SK-N-SH treated with all-trans-retinoic acid at 6 μM for 48 hours (cell line): ENCODE measurements at regions not wholly inside any gene's neighbourhood (a gene's known extent, or its start where the extent isn't known, plus 50 kb on each side); places are given as distances from the start of the nearest gene placed in this dataset.

Experiments
- ATAC-seq: fragments of 200-7000 bp; cut with Tn5 transposase; 3 replicates; pipeline ENCODE4 v1.9.1; 2020; ENCODE audit warnings: mild to moderate bottlenecking, moderate library complexity
- ARNTL ChIP-seq: fragments of 450-650 bp; formaldehyde crosslinking; IDR thresholded peaks from 2 replicates; pipeline ENCODE4 v1.5.0; 2020; ENCODE audit warnings: low read depth, mild to moderate bottlenecking, moderate library complexity, borderline replicate concordance
- CSDC2 ChIP-seq: fragments of 250-450 bp; sonication (Bioruptor Pico); IDR thresholded peaks from 2 replicates; pipeline ENCODE4 v1.5.0; 2020; ENCODE audit warnings: mild to moderate bottlenecking, moderate library complexity
- GLIS3 ChIP-seq: fragments of 250-450 bp; sonication (Bioruptor Pico); IDR thresholded peaks from 2 replicates; pipeline ENCODE4 v1.5.0; 2020; ENCODE audit warnings: mild to moderate bottlenecking, moderate library complexity
- ISL1 ChIP-seq: fragments of 250-450 bp; sonication (Bioruptor Pico); IDR thresholded peaks from 2 replicates; pipeline ENCODE4 v2.1.2; 2022; ENCODE audit warnings: mild to moderate bottlenecking, moderate library complexity
- OSR1 ChIP-seq: fragments of 250-450 bp; sonication (Bioruptor Pico); IDR thresholded peaks from 2 replicates; pipeline ENCODE4 v1.8.0; 2022; ENCODE audit warnings: moderate library complexity, mild to moderate bottlenecking, inconsistent platforms
- PPARA ChIP-seq: fragments of 250-450 bp; sonication (Bioruptor Pico); IDR thresholded peaks from 2 replicates; pipeline ENCODE4 v1.5.0; 2020; ENCODE audit warnings: mild to moderate bottlenecking, borderline replicate concordance
- RARB ChIP-seq: fragments of 250-450 bp; sonication (Bioruptor Pico); IDR thresholded peaks from 2 replicates; pipeline ENCODE4 v1.8.0; 2021; ENCODE audit warnings: mild to moderate bottlenecking, moderate library complexity
- SNAI2 ChIP-seq: fragments of 250-450 bp; sonication (Bioruptor Pico); IDR thresholded peaks from 2 replicates; pipeline ENCODE4 v1.5.0; 2020; ENCODE audit warnings: mild to moderate bottlenecking, moderate library complexity
- TCF4 ChIP-seq: fragments of 250-450 bp; sonication (Bioruptor Pico); IDR thresholded peaks from 2 replicates; pipeline ENCODE4 v1.8.0; 2021; ENCODE audit warnings: mild to moderate bottlenecking, moderate library complexity, borderline replicate concordance
- ZC3H10 ChIP-seq: fragments of 250-450 bp; sonication (Bioruptor Pico); IDR thresholded peaks from 2 replicates; pipeline ENCODE4 v1.5.1; 2021; ENCODE audit warnings: mild to moderate bottlenecking, moderate library complexity
- ZNF565 ChIP-seq: fragments of 450-650 bp; formaldehyde crosslinking; conservative IDR thresholded peaks from 2 replicates; pipeline ENCODE4 v1.5.0; 2020; ENCODE audit warnings: low read depth, mild to moderate bottlenecking, moderate library complexity
- ZNF70 ChIP-seq: fragments of 450-650 bp; formaldehyde crosslinking; IDR thresholded peaks from 2 replicates; pipeline ENCODE4 v1.5.0; 2020; ENCODE audit warnings: mild to moderate bottlenecking, moderate library complexity
- ZNF8 ChIP-seq: fragments of 450-650 bp; formaldehyde crosslinking; IDR thresholded peaks from 2 replicates; pipeline ENCODE4 v1.5.0; 2020; ENCODE audit warnings: mild to moderate bottlenecking, moderate library complexity
- TF ChIP-seq, protein P1 (sequence below): fragments of 250-450 bp; sonication (Bioruptor Pico); IDR thresholded peaks from 2 replicates; pipeline ENCODE4 v1.5.1; 2021; ENCODE audit warnings: mild to moderate bottlenecking, moderate library complexity
- TF ChIP-seq, protein P2 (sequence below): fragments of 250-450 bp; sonication (Bioruptor Pico); IDR thresholded peaks from 2 replicates; pipeline ENCODE4 v1.8.0; 2021; ENCODE audit warnings: low read depth, mild to moderate bottlenecking, moderate library complexity, borderline replicate concordance
- TF ChIP-seq, protein P3 (sequence below): fragments of 250-450 bp; sonication (Bioruptor Pico); IDR thresholded peaks from 2 replicates; pipeline ENCODE4 v1.5.0; 2020; ENCODE audit warnings: mild to moderate bottlenecking, moderate library complexity
- TF ChIP-seq, protein P4 (sequence below): fragments of 250-450 bp; sonication (Bioruptor Pico); IDR thresholded peaks from 2 replicates; pipeline ENCODE4 v1.5.1; 2020; ENCODE audit warnings: low read depth, mild to moderate bottlenecking, moderate library complexity
- TF ChIP-seq, protein P5 (sequence below): fragments of 250-450 bp; sonication (Bioruptor Pico); IDR thresholded peaks from 2 replicates; pipeline ENCODE4 v1.8.0; 2020; ENCODE audit warnings: mild to moderate bottlenecking, moderate library complexity, borderline replicate concordance

DNA sequence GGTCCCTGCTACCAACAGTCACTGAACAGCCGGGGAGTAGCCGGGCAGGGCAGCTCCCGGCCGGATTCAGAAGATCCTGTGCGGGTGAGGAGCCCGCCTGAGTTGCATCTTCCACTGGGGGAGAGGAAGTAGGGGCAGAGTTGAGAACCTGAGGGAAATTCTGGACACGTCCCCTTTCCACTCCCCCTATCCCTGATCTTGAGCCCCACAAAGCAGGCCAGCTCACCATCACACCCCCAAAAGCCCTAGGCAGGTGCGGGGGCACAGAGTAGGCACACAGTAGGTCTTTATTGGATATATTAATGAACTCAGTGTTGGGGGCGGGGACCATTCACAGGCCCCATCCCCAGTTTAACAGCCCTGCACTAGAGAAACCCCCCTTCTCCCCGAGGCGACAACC, 81.9 kb upstream of the UXS1 start:
- ATAC-seq = no peak
- TF ChIP-seq ZNF8 (CRISPR knock-in tag) (no peak), ZNF565 (no peak)
- TF ChIP-seq, all 23 proteins: peak for 0

DNA sequence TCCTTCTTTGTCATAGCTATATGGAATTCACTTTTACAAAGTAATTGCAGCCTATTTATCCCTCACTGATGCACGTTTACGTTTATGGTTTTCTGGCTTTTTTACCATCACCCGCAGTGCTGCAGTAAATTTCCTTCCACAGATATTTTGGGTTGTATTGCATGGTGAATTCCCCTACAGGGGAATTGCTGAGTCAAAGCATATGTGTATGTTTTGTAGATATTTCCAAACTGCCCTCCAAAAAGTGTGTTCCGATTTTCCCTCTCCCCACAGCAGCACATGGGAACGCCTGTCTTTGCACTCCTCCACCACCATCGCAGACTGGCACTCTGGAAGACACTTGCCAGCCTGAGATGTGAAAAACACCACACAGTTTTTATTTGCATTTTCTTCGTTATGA, 80.6 kb upstream of the UXS1 start:
- no peak for TF ChIP-seq OSR1
- no peak for TF ChIP-seq GLIS3 (CRISPR knock-in tag)
- TF ChIP-seq ZNF565 = no peak
- no peak for TF ChIP-seq SNAI2 (CRISPR knock-in tag)
- no peak for TF ChIP-seq ISL1 (CRISPR knock-in tag)
- TF ChIP-seq, protein P1, sequence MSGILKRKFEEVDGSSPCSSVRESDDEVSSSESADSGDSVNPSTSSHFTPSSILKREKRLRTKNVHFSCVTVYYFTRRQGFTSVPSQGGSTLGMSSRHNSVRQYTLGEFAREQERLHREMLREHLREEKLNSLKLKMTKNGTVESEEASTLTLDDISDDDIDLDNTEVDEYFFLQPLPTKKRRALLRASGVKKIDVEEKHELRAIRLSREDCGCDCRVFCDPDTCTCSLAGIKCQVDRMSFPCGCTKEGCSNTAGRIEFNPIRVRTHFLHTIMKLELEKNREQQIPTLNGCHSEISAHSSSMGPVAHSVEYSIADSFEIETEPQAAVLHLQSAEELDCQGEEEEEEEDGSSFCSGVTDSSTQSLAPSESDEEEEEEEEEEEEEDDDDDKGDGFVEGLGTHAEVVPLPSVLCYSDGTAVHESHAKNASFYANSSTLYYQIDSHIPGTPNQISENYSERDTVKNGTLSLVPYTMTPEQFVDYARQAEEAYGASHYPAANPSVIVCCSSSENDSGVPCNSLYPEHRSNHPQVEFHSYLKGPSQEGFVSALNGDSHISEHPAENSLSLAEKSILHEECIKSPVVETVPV = no peak
- TF ChIP-seq TCF4 = no peak
- no peak for TF ChIP-seq ZC3H10 (CRISPR knock-in tag)
- no peak for TF ChIP-seq ZNF70 (CRISPR knock-in tag)
- TF ChIP-seq, protein P2, sequence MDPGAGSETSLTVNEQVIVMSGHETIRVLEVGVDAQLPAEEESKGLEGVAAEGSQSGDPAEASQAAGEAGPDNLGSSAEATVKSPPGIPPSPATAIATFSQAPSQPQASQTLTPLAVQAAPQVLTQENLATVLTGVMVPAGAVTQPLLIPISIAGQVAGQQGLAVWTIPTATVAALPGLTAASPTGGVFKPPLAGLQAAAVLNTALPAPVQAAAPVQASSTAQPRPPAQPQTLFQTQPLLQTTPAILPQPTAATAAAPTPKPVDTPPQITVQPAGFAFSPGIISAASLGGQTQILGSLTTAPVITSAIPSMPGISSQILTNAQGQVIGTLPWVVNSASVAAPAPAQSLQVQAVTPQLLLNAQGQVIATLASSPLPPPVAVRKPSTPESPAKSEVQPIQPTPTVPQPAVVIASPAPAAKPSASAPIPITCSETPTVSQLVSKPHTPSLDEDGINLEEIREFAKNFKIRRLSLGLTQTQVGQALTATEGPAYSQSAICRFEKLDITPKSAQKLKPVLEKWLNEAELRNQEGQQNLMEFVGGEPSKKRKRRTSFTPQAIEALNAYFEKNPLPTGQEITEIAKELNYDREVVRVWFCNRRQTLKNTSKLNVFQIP (CRISPR knock-in tag) = no peak
- TF ChIP-seq, protein P3, sequence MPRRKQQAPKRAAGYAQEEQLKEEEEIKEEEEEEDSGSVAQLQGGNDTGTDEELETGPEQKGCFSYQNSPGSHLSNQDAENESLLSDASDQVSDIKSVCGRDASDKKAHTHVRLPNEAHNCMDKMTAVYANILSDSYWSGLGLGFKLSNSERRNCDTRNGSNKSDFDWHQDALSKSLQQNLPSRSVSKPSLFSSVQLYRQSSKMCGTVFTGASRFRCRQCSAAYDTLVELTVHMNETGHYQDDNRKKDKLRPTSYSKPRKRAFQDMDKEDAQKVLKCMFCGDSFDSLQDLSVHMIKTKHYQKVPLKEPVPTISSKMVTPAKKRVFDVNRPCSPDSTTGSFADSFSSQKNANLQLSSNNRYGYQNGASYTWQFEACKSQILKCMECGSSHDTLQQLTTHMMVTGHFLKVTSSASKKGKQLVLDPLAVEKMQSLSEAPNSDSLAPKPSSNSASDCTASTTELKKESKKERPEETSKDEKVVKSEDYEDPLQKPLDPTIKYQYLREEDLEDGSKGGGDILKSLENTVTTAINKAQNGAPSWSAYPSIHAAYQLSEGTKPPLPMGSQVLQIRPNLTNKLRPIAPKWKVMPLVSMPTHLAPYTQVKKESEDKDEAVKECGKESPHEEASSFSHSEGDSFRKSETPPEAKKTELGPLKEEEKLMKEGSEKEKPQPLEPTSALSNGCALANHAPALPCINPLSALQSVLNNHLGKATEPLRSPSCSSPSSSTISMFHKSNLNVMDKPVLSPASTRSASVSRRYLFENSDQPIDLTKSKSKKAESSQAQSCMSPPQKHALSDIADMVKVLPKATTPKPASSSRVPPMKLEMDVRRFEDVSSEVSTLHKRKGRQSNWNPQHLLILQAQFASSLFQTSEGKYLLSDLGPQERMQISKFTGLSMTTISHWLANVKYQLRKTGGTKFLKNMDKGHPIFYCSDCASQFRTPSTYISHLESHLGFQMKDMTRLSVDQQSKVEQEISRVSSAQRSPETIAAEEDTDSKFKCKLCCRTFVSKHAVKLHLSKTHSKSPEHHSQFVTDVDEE (CRISPR knock-in tag) = no peak
- TF ChIP-seq CSDC2 (CRISPR knock-in tag) = no peak
- TF ChIP-seq ZNF8 (CRISPR knock-in tag) = no peak
- TF ChIP-seq, protein P4, sequence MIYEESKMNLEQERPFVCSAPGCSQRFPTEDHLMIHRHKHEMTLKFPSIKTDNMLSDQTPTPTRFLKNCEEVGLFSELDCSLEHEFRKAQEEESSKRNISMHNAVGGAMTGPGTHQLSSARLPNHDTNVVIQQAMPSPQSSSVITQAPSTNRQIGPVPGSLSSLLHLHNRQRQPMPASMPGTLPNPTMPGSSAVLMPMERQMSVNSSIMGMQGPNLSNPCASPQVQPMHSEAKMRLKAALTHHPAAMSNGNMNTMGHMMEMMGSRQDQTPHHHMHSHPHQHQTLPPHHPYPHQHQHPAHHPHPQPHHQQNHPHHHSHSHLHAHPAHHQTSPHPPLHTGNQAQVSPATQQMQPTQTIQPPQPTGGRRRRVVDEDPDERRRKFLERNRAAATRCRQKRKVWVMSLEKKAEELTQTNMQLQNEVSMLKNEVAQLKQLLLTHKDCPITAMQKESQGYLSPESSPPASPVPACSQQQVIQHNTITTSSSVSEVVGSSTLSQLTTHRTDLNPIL = no peak
- TF ChIP-seq RARB = no peak
- no peak for TF ChIP-seq PPARA
- TF ChIP-seq, protein P5, sequence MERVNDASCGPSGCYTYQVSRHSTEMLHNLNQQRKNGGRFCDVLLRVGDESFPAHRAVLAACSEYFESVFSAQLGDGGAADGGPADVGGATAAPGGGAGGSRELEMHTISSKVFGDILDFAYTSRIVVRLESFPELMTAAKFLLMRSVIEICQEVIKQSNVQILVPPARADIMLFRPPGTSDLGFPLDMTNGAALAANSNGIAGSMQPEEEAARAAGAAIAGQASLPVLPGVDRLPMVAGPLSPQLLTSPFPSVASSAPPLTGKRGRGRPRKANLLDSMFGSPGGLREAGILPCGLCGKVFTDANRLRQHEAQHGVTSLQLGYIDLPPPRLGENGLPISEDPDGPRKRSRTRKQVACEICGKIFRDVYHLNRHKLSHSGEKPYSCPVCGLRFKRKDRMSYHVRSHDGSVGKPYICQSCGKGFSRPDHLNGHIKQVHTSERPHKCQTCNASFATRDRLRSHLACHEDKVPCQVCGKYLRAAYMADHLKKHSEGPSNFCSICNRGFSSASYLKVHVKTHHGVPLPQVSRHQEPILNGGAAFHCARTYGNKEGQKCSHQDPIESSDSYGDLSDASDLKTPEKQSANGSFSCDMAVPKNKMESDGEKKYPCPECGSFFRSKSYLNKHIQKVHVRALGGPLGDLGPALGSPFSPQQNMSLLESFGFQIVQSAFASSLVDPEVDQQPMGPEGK = no peak
- TF ChIP-seq ARNTL (CRISPR knock-in tag) = no peak
- TF ChIP-seq, all 23 proteins: peak for 0
- no peak for ATAC-seq

DNA sequence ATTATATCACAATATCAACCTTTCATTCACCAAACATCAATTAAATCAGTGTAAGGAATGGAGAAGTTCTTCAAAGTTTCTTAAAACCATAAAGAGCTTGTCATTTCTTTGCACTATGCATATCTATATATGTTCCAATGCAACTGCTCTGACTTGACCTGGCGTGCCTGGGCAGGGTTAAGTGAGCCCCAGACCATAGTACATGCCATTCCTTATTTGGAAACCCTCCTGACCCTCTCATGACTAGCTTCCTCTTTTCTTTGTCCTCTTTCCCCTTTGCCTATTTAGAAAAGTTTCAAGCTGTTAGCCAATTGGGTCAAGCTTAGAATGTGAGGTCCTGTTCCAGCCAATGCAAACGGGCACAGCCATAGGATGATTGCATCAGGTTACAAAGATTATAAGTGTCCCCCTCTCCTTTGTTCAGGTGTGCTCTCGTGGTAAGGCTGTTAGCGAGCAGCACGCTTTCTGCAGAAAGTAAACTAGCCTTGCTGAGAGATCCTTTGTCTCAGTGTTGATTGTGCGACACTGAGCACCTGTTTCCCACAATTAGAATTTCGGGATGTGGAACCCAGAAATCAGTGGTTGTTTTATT, 78.2 kb upstream of the UXS1 start:
- TF ChIP-seq ZNF70 (CRISPR knock-in tag) = no peak
- TF ChIP-seq, protein P4 = no peak
- TF ChIP-seq ZC3H10 (CRISPR knock-in tag) = no peak
- TF ChIP-seq, protein P2 (CRISPR knock-in tag) = no peak
- no peak for ATAC-seq
